Pancreas (tissue), 10 donors: ENCODE measurements at regions not wholly inside any gene's neighbourhood (a gene's known extent, or its start where the extent isn't known, plus 50 kb on each side); places are given as distances from the start of the nearest gene placed in this dataset.

Experiments used
- ATAC-seq, 4 donors: fragments of 200-7000 bp; cut with Tn5 transposase; one replicate each; pipeline versions ENCODE4 v1.8.0 to v1.9.1; 2020; ENCODE audit warnings: mild to moderate bottlenecking in 4 of 4, moderate library complexity in 4 of 4
- DNase-seq, 6 donors: peaks; one replicate each; pipeline ENCODE4 v3.0.0-alpha.2; 2020
- FAIRE-seq: peaks from 2 replicates; lab custom pipeline; 2012; peaks lifted over from hg19 to GRCh38; lab: Jason Lieb, UNC
- H3K27ac ChIP-seq, 4 donors: fragments of 200-600 bp; sonication (generic); 1 replicate in 3 of 4; 2 replicates in 1 of 4; pipeline versions ENCODE4 v1.5.0 to v1.8.0; 2020
- H3K27me3 ChIP-seq, 4 donors: fragments of 200-600 bp; one replicate each; pipeline ENCODE4 v1.8.0; 2021
- H3K36me3 ChIP-seq, 3 donors: fragments of 200-600 bp; sonication (generic) in 1 of 3; one replicate each; pipeline versions ENCODE4 v1.5.0 to v1.8.0; 2020 to 2021
- H3K4me1 ChIP-seq, 3 donors: fragments of 200-600 bp; one replicate each; pipeline ENCODE4 v1.8.0; 2021
- H3K4me3 ChIP-seq, 4 donors: fragments of 200-600 bp; sonication (generic) in 2 of 4; one replicate each; pipeline versions ENCODE4 v1.5.0 to v1.8.0; 2020 to 2021
- H3K9me3 ChIP-seq, 4 donors: fragments of 200-600 bp; one replicate each; pipeline ENCODE4 v1.8.0; 2021
- WGBS, 2 donors: extraction: QIAGEN DNeasy Blood & Tissue Kit; methylation state at CpG; one replicate each; pipeline ENCODE4 v1.1.7; 2013; 5-methylcytosine and 5-hydroxymethylcytosine counted together
- intact Hi-C, 3 donors: fragments of 100-400 bp; cut with DNase I; formaldehyde crosslinking; loops; one replicate each; pipeline versions ENCODE4 v1.11.1 to v1.14.2; 2022
- TF ChIP-seq, protein P1 (sequence below), 4 donors: fragments of 200-600 bp; sonication (generic) in 3 of 4; IDR thresholded peaks; one replicate each; pipeline versions ENCODE4 v1.5.0 to v1.8.0; 2021; ENCODE audit warnings: antibody characterized with exemption in 4 of 4
- donor health status: healthy with polysubstance abuse.
- donor health status: DM: no; HTN: no; CAD: no; lungs with moderate emphysema.
- donor health status: DM: no; HTN: no; CAD: no.
- donor health status: control.
- donor health status: control.
- donor health status: Bipolar disorder and iron deficiency.
- donor health status: DM: yes; HTN: yes; CAD: no.
- donor health status: DM: no; HTN: no; CAD: no.
- donor health status: DM: no; HTN: no; CAD: no.
- donor health status: DM: yes; HTN: yes; CAD: no.

- intact Hi-C loops = no loop called here
- DNase-seq (peak in 1 of 6 donors; percentile 14), ATAC-seq (no peak), FAIRE-seq (no peak)
- TF ChIP-seq, protein P1, sequence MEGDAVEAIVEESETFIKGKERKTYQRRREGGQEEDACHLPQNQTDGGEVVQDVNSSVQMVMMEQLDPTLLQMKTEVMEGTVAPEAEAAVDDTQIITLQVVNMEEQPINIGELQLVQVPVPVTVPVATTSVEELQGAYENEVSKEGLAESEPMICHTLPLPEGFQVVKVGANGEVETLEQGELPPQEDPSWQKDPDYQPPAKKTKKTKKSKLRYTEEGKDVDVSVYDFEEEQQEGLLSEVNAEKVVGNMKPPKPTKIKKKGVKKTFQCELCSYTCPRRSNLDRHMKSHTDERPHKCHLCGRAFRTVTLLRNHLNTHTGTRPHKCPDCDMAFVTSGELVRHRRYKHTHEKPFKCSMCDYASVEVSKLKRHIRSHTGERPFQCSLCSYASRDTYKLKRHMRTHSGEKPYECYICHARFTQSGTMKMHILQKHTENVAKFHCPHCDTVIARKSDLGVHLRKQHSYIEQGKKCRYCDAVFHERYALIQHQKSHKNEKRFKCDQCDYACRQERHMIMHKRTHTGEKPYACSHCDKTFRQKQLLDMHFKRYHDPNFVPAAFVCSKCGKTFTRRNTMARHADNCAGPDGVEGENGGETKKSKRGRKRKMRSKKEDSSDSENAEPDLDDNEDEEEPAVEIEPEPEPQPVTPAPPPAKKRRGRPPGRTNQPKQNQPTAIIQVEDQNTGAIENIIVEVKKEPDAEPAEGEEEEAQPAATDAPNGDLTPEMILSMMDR (IDR thresholded peaks at IDR 0.05) = no peak
- H3K9me3 ChIP-seq = no peaks in the 10 kb centered on the region
- no peak overlapping the region for H3K27ac ChIP-seq
- no peaks in the 10 kb centered on the region for H3K4me1 ChIP-seq
- H3K4me3 ChIP-seq = no peak overlapping the region
- 46 to 59% methylated on average over 5 of the region's 5 CpGs for WGBS, 2 donors
- no peaks in the 10 kb centered on the region for H3K27me3 ChIP-seq
- H3K36me3 ChIP-seq = no peaks in the 10 kb centered on the region
Observed at GRCh38 chr3:134709561-134710312, 58.9 kb upstream of the KY start.

- no peak overlapping the region for H3K27ac ChIP-seq
- intact Hi-C loops = no loop called here
- no peaks in the 10 kb centered on the region for H3K9me3 ChIP-seq
- no peak overlapping the region for H3K4me3 ChIP-seq
- 68 to 78% methylated on average over 6 of the region's 6 CpGs for WGBS, 2 donors
- no peak for DNase-seq
- TF ChIP-seq, protein P1 (IDR thresholded peaks at IDR 0.05) = no peak
- no peaks in the 10 kb centered on the region for H3K27me3 ChIP-seq
- no peak for FAIRE-seq
- no peaks in the 10 kb centered on the region for H3K4me1 ChIP-seq
- no peaks in the 10 kb centered on the region for H3K36me3 ChIP-seq
- no peak for ATAC-seq
Observed at GRCh38 chr3:134710313-134710680, 59.5 kb upstream of the KY start.

DNA sequence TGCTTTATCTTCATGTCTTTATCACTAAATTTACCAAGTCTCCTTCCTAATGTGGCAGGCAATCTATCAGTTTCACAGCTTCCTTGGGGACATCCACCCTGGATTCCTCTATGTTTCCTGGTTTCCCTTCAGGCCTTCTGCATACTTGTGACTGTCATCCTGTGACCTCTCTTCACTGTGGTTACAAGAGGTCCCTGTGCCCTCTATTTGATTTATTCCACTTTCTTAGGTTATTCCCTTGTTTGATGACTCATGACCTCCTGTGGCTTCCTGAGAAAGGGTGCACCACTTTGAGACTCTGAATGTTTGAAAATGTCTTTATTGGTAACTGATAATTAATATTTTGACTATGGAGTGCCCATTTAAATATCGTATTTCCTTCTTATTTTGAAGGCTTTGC is 60.5 kb upstream of the KY start:
- FAIRE-seq (no peak), DNase-seq (no peak), ATAC-seq (no peak)
- no peaks in the 10 kb centered on the region for H3K36me3 ChIP-seq
- no peaks in the 10 kb centered on the region for H3K9me3 ChIP-seq
- no peaks in the 10 kb centered on the region for H3K4me1 ChIP-seq
- no peak overlapping the region for H3K4me3 ChIP-seq
- TF ChIP-seq, protein P1 (IDR thresholded peaks at IDR 0.05) = no peak
- 69 to 75% methylated on average over 1 of the region's 1 CpG for WGBS, 2 donors
- intact Hi-C loops = no loop called here
- no peaks in the 10 kb centered on the region for H3K27me3 ChIP-seq
- H3K27ac ChIP-seq = no peak overlapping the region

DNA sequence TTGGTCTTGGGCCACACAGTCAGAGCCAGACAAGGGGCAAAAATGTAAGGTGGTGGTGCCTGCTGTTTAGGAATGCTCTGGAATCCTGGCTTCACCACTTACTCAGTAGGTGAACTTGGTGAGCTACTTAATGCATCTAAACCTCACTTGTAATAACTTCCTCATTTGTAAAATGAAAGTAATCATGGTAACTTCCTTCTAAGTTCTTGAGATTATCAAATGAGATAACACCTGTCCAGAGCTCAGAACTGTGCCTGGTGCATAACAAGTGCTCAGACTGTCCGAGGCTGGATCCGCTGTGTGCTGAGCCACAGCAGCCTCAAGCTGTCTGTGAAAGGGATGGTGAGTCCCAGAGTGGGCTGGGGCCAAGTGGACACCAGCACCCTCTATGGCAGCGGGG is 62.8 kb upstream of the KY start:
- intact Hi-C loops = no loop called here
- no peak overlapping the region for H3K27ac ChIP-seq
- ATAC-seq (no peak), DNase-seq (no peak), FAIRE-seq (no peak)
- no peaks in the 10 kb centered on the region for H3K27me3 ChIP-seq
- H3K4me1 ChIP-seq = no peaks in the 10 kb centered on the region
- TF ChIP-seq, protein P1 (IDR thresholded peaks at IDR 0.05) = no peak
- no peaks in the 10 kb centered on the region for H3K9me3 ChIP-seq
- WGBS, 2 donors = 87 to 90% methylated on average over 3 of the region's 3 CpGs
- no peaks in the 10 kb centered on the region for H3K36me3 ChIP-seq
- H3K4me3 ChIP-seq = no peak overlapping the region

- Histone ChIP-seq H3K4me3 (no peak overlapping the region), H3K27me3 (no peaks in the 10 kb centered on the region), H3K9me3 (no peaks in the 10 kb centered on the region), H3K4me1 (no peaks in the 10 kb centered on the region), H3K36me3 (no peaks in the 10 kb centered on the region), H3K27ac (no peak overlapping the region)
- no peak for ATAC-seq
- intact Hi-C loops = no loop called here
- WGBS, 2 donors = 69 to 73% methylated on average over 4 of the region's 4 CpGs
- DNase-seq = no peak
- no peak for FAIRE-seq
- TF ChIP-seq, protein P1 (IDR thresholded peaks at IDR 0.05) = no peak
Observed at GRCh38 chr3:134718726-134719125, 67.9 kb upstream of the KY start.
